ENCODE measurements at regions not wholly inside any gene's neighbourhood (a gene's known extent, or its start where the extent isn't known, plus 50 kb on each side); places are given as distances from the start of the nearest gene placed in this dataset.
"Not testable (repeated sequence)": the region's sequence is repeated elsewhere in the genome, so short reads cannot be mapped to it uniquely, and the experiment has no call there.

- DNase-seq, result no peak
These were observed 827.7 kb downstream of the TMTC2 start for GRCh38 chr12:83514372-83514771.

- DNase-seq, result no peak
These were observed 820.1 kb downstream of the TMTC2 start for GRCh38 chr12:83506841-83507240.

GRCh38 chr12:83505586-83505985 lies 818.9 kb downstream of the TMTC2 start:
- DNase-seq, result no peak

- not testable (repeated sequence) for DNase-seq
These were observed 813.2 kb downstream of the TMTC2 start for GRCh38 chr12:83499894-83500293.

- no peak for DNase-seq
These were observed 791.0 kb downstream of the TMTC2 start for GRCh38 chr12:83477696-83478095.

GRCh38 chr12:83476695-83477690 lies 790.3 kb downstream of the TMTC2 start:
- DNase-seq, result no peak

- no peak for DNase-seq
These were observed 789.3 kb downstream of the TMTC2 start for GRCh38 chr12:83476006-83476405.

- DNase-seq, result no peak
These were observed 787.7 kb downstream of the TMTC2 start for GRCh38 chr12:83474369-83474768.

GRCh38 chr12:83473408-83474095 lies 786.8 kb downstream of the TMTC2 start:
- no peak for DNase-seq

- no peak for DNase-seq
These were observed 786.1 kb downstream of the TMTC2 start for GRCh38 chr12:83472772-83473171.

GRCh38 chr12:83472350-83472749 lies 785.6 kb downstream of the TMTC2 start:
- DNase-seq, result no peak

GRCh38 chr12:83471341-83471740 lies 784.6 kb downstream of the TMTC2 start:
- no peak for DNase-seq

- DNase-seq, result no peak
These were observed 784.0 kb downstream of the TMTC2 start for GRCh38 chr12:83470749-83471148.

- DNase-seq, result no peak
These were observed 782.5 kb downstream of the TMTC2 start for GRCh38 chr12:83468988-83469908.

- no peak for DNase-seq
These were observed 778.9 kb downstream of the TMTC2 start for GRCh38 chr12:83465632-83466031.

GRCh38 chr12:83462419-83462818 lies 775.7 kb downstream of the TMTC2 start:
- DNase-seq, result no peak

GRCh38 chr12:83461336-83461935 lies 774.7 kb downstream of the TMTC2 start:
- no peak for DNase-seq

GRCh38 chr12:83451189-83451588 lies 764.5 kb downstream of the TMTC2 start:
- DNase-seq, result no peak

GRCh38 chr12:83434600-83434999 lies 747.9 kb downstream of the TMTC2 start:
- DNase-seq, result no peak

- DNase-seq, result no peak
These were observed 745.5 kb downstream of the TMTC2 start for GRCh38 chr12:83432176-83432719.

- DNase-seq, result not testable (repeated sequence)
These were observed 741.0 kb downstream of the TMTC2 start for GRCh38 chr12:83427586-83428136.

GRCh38 chr12:83414981-83415380 lies 728.3 kb downstream of the TMTC2 start:
- no peak for DNase-seq
